Hindlimb muscle (tissue), 1 donor: ENCODE measurements at regions not wholly inside any gene's neighbourhood (a gene's known extent, or its start where the extent isn't known, plus 50 kb on each side); places are given as distances from the start of the nearest gene placed in this dataset.

Experiments used
- DNase-seq: peaks from one replicate; pipeline ENCODE4 v3.0.0-alpha.2; 2013

DNA sequence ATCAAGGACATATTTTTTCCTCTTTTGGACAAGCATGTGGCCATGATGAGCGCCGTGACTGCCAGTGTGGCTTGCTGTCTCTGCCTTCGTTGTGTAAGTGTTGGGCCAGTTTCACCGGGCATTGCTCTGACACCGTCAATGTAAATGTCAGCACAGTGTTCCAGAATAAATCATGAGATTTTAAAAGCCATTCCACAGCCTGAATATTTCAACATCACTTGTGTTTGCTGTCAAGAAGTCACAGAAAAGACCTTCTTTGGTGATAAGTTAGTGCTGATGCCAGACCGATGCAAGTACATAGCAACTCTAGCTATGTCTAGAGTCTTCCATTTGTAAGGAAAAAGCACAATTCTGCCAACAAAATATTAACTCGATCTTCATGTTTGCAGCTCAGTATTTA lies 467.8 kb downstream of the TBC1D22A start:
- DNase-seq: no peak

DNA sequence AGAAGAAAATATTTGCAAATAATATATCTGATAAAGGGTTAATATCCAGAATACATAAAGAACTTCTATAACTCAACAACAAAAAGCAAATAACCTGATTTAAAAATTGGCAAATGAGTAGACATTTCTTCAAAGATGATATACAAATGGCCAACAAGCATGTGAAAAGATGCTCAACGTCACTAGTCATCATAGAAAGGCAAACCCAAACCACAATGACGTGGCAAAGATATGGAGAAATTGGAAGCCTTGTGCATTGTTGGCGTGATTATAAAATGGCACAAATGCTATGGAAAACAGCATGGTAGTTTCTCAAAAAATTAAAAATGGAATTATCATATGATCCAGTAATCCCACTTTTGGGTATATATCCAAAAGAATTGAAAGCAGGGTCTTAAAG lies 466.3 kb downstream of the TBC1D22A start:
- no peak for DNase-seq

DNA sequence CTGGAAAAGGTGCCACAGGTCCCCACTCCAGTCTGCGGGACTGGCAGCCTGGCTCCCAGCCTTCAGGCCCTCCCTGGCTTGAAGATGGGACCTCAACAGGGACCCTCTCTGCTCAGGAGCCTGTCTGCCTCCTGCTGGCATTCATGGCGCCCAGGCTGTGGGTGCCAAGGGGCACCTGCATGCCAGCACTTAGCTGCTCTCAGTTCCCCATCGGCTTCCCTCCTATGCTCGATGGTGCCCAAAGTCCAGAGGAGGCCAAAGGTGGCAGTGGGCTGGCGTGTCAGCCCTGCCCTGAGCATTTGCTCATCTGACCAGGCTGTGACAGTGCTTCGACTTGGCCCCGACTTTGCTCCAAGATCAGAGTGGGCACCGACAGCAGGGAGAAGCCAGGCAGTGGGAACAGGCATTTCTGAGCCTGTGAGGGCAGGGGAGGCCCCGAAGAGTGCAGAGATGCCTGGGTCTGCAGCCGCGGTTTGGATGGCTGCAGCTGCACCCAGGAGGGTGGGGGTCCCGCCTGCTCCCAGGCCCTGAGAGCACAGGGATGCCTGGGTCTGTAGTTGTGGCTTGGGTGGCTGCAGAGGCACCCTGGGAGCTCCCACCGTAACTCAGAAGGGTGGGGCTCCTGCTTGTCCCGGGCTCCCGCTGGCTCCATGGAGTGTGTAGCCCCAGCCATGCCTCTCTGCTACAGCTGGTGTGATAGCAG lies 463.6 kb downstream of the TBC1D22A start:
- no peak for DNase-seq

DNA sequence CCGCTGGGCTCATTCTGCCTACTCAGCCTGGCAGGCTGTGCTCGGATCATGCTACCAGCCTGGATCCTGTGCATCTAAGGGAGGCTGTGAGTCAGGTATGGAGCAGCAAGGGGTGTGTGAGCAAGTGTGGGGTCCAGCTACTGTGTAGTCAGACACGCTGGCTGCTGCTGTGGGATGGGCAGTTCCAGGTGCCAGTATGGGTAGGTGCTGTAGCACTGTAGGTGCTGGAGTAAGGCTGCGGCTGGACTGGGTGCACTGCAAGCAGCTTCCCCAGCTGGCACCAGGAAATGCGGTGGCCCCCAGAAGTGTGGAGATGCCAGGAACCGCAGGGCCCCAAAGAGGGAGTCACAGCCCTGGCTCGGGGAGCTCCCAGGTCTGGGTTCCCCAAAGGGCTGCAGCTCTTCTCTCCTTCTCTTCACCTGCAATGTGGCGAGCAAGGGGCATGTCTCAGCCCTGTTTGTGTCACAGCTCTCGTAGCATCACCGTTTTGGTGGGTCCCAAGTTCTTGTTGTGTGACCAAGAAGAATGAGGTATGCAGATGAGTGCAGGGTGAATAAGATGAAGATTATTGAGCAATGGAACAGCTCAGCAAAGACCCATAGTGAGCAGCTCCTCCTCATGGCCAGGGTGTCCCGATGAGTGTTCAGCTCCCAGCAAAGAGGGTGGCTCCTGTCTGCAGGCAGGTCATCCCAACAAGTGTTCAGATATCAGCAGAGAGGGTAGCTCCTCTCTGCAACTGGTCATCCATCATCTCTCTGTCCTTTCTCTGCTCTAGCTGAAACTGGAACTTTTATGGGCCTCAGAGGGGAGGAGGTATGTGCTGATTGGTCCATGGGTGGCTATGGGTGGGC lies 462.9 kb downstream of the TBC1D22A start:
- no peak for DNase-seq
